ENCODE measurements at regions not wholly inside any gene's neighbourhood (a gene's known extent, or its start where the extent isn't known, plus 50 kb on each side); places are given as distances from the start of the nearest gene placed in this dataset.

- no peak for TF ChIP-seq POLR2A (IDR thresholded peaks at IDR 0.05; ENCODE audit: low read length)
- TF ChIP-seq GATA1 (IDR thresholded peaks at IDR 0.05; ENCODE audit: low read depth, low read length): no peak
Measured at GRCh38 chr13:33459702-33460101, 174.1 kb upstream of the STARD13 start.
